Lung (tissue), 11 donors: ENCODE measurements at regions not wholly inside any gene's neighbourhood (a gene's known extent, or its start where the extent isn't known, plus 50 kb on each side); places are given as distances from the start of the nearest gene placed in this dataset.

Source experiments
- ATAC-seq: fragments of 200-7000 bp; cut with Tn5 transposase; one replicate; pipeline ENCODE4 v1.9.1; 2020; ENCODE audit warnings: moderate number of reproducible peaks; ENCODE audit not compliant: insufficient read depth, low FRiP score
- DNase-seq, 3 donors: peaks; one replicate each; pipeline ENCODE4 v3.0.0-alpha.2; 2013 to 2017
- H3K27ac ChIP-seq, 2 donors: one replicate each; pipeline ENCODE4 v1.5.1; 2013; ENCODE audit warnings: mild to moderate bottlenecking in 2 of 2, moderate library complexity in 2 of 2, control low read depth in 1 of 2, inconsistent platforms in 1 of 2, low read depth in 1 of 2, low read length in 1 of 2
- H3K27me3 ChIP-seq, 3 donors: one replicate each; pipeline ENCODE4 v1.5.1; 2013; ENCODE audit warnings: low read length in 2 of 3; ENCODE audit not compliant: control insufficient read depth in 3 of 3, insufficient read depth in 3 of 3
- H3K36me3 ChIP-seq, 4 donors: one replicate each; pipeline ENCODE4 v1.5.1; 2013; ENCODE audit warnings: low read length in 4 of 4, mild to moderate bottlenecking in 1 of 4, moderate library complexity in 1 of 4; ENCODE audit not compliant: control insufficient read depth in 4 of 4, insufficient read depth in 4 of 4
- H3K4me1 ChIP-seq, 5 donors: one replicate each; pipeline ENCODE4 v1.5.1; 2013; ENCODE audit warnings: low read length in 5 of 5, mild to moderate bottlenecking in 2 of 5, moderate library complexity in 1 of 5; ENCODE audit not compliant: control insufficient read depth in 5 of 5, insufficient read depth in 5 of 5
- H3K4me3 ChIP-seq: one replicate; pipeline ENCODE4 v1.5.1; 2013; ENCODE audit warnings: mild to moderate bottlenecking, control low read depth, moderate library complexity
- H3K9ac ChIP-seq, 2 donors: one replicate each; pipeline ENCODE4 v1.5.1; 2013; ENCODE audit warnings: low read length in 2 of 2, control low read depth in 1 of 2; ENCODE audit not compliant: insufficient read depth in 1 of 2
- H3K9me3 ChIP-seq, 4 donors: one replicate each; pipeline ENCODE4 v1.5.1; 2013; ENCODE audit warnings: low read length in 3 of 4, mild to moderate bottlenecking in 1 of 4, moderate library complexity in 1 of 4; ENCODE audit not compliant: control insufficient read depth in 4 of 4, insufficient read depth in 3 of 4
- CTCF ChIP-seq: IDR thresholded peaks from 2 replicates; pipeline ENCODE4 v1.5.1; 2012; ENCODE audit warnings: mild to moderate bottlenecking; ENCODE audit errors: control extremely low read depth, extremely low read depth
- WGBS, 2 donors: extraction: QIAGEN DNeasy Blood & Tissue Kit; methylation state at CpG; one replicate each; pipeline ENCODE4 v1.1.7; 2013; 5-methylcytosine and 5-hydroxymethylcytosine counted together
- donor health status: control.
- donor health status: control.
- donor health status: Bipolar disorder and iron deficiency.
- donor health status: healthy.
- donor health status: DM: yes; HTN: yes; CAD: no.

GRCh38 chr17:71936977-71937376 is 183.8 kb upstream of the SOX9 start:
- Histone ChIP-seq H3K36me3 (no peaks in the 10 kb centered on the region), H3K4me1 (no peaks in the 10 kb centered on the region), H3K9ac (no peak overlapping the region), H3K4me3 (no peak overlapping the region), H3K27ac (no peak overlapping the region), H3K27me3 (no peaks in the 10 kb centered on the region), H3K9me3 (no peaks in the 10 kb centered on the region)
- no peak for DNase-seq
- no peak for TF ChIP-seq CTCF
- ATAC-seq, result no peak
- 83 to 90% methylated on average over 2 of the region's 2 CpGs for WGBS, 2 donors

- no peaks in the 10 kb centered on the region for H3K27me3 ChIP-seq
- H3K27ac ChIP-seq, result no peak overlapping the region
- no peaks in the 10 kb centered on the region for H3K4me1 ChIP-seq
- ATAC-seq, result no peak
- H3K4me3 ChIP-seq, result no peak overlapping the region
- no peak for TF ChIP-seq CTCF
- no peaks in the 10 kb centered on the region for H3K36me3 ChIP-seq
- H3K9ac ChIP-seq, result no peak overlapping the region
- no peak for DNase-seq
- WGBS, 2 donors, result 70 to 90% methylated on average over 2 of the region's 2 CpGs
- H3K9me3 ChIP-seq, result no peaks in the 10 kb centered on the region
Measured at GRCh38 chr17:71937914-71938313, 182.9 kb upstream of the SOX9 start.

- Histone ChIP-seq H3K4me3 (no peak overlapping the region), H3K9ac (no peak overlapping the region), H3K36me3 (no peaks in the 10 kb centered on the region), H3K27me3 (no peaks in the 10 kb centered on the region), H3K9me3 (no peaks in the 10 kb centered on the region), H3K4me1 (no peaks in the 10 kb centered on the region), H3K27ac (no peak overlapping the region)
- DNase-seq (peak in 2 of 3 donors; percentile 18 to 46), ATAC-seq (no peak)
- TF ChIP-seq CTCF, result no peak
- WGBS, 2 donors, result 57 to 70% methylated on average over 9 of the region's 9 CpGs
Measured at GRCh38 chr17:71938340-71939010, 182.3 kb upstream of the SOX9 start.

GRCh38 chr17:71941920-71942319 is 178.9 kb upstream of the SOX9 start:
- no peak overlapping the region for H3K27ac ChIP-seq
- no peaks in the 10 kb centered on the region for H3K27me3 ChIP-seq
- no peak for TF ChIP-seq CTCF
- H3K9ac ChIP-seq, result no peak overlapping the region
- no peak overlapping the region for H3K4me3 ChIP-seq
- WGBS, 2 donors, result 80 to 90% methylated on average over 2 of the region's 2 CpGs
- DNase-seq (no peak), ATAC-seq (no peak)
- no peaks in the 10 kb centered on the region for H3K36me3 ChIP-seq
- H3K9me3 ChIP-seq, result peaks cover 0 to 2% (median 0%) of the 10 kb centered on the region in 4 donors
- no peaks in the 10 kb centered on the region for H3K4me1 ChIP-seq
